Choroid plexus epithelial cell (primary cell): ENCODE measurements at regions not wholly inside any gene's neighbourhood (a gene's known extent, or its start where the extent isn't known, plus 50 kb on each side); places are given as distances from the start of the nearest gene placed in this dataset.

Experiments used
- DNase-seq: peaks from one replicate; pipeline ENCODE4 v3.0.0-alpha.2; 2010; ENCODE audit warnings: low read depth
- H3K4me3 ChIP-seq: 2 replicates; pipeline ENCODE4 v1.5.1; 2011; ENCODE audit warnings: low read depth, mild to moderate bottlenecking, control low read depth, low read length, moderate library complexity
- TF ChIP-seq, protein P1 (sequence below): conservative IDR thresholded peaks from 2 replicates; pipeline ENCODE4 v1.5.1; 2011; ENCODE audit warnings: low read depth, mild to moderate bottlenecking, control low read depth, inconsistent platforms, low read length, moderate library complexity

- TF ChIP-seq, protein P1, sequence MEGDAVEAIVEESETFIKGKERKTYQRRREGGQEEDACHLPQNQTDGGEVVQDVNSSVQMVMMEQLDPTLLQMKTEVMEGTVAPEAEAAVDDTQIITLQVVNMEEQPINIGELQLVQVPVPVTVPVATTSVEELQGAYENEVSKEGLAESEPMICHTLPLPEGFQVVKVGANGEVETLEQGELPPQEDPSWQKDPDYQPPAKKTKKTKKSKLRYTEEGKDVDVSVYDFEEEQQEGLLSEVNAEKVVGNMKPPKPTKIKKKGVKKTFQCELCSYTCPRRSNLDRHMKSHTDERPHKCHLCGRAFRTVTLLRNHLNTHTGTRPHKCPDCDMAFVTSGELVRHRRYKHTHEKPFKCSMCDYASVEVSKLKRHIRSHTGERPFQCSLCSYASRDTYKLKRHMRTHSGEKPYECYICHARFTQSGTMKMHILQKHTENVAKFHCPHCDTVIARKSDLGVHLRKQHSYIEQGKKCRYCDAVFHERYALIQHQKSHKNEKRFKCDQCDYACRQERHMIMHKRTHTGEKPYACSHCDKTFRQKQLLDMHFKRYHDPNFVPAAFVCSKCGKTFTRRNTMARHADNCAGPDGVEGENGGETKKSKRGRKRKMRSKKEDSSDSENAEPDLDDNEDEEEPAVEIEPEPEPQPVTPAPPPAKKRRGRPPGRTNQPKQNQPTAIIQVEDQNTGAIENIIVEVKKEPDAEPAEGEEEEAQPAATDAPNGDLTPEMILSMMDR, result no peak
- DNase-seq, result no peak
- no peak overlapping the region for H3K4me3 ChIP-seq
These were observed 134.7 kb upstream of the CDYL start for GRCh38 chr6:4641461-4641860.

- DNase-seq, result peak; percentile 31
- H3K4me3 ChIP-seq, result no peak overlapping the region
- TF ChIP-seq, protein P1, result no peak
These were observed 136.1 kb upstream of the CDYL start for GRCh38 chr6:4640139-4640538.

DNA sequence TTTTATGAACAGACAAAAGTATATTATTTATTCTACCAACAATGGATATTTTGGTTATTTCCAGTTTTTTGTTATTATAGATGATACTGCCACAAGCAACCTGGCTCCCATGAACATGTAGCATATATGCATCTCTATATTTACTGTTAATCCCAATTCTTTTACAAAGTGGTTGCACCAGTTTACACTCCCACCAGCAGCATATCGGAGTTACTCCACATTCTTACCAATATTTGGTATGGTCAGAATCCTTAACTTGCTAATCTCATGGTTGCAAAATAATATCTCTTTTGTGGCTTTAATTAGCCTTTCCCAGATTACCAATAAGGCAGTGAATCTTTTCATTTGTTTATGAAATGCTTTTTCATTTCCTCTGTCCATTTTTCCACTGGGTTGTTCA lies 137.6 kb upstream of the CDYL start:
- no peak overlapping the region for H3K4me3 ChIP-seq
- DNase-seq, result no peak
- TF ChIP-seq, protein P1, result no peak

GRCh38 chr6:4637691-4638433 lies 138.3 kb upstream of the CDYL start:
- TF ChIP-seq, protein P1, result no peak
- DNase-seq, result peak; percentile 78
- no peak overlapping the region for H3K4me3 ChIP-seq

DNA sequence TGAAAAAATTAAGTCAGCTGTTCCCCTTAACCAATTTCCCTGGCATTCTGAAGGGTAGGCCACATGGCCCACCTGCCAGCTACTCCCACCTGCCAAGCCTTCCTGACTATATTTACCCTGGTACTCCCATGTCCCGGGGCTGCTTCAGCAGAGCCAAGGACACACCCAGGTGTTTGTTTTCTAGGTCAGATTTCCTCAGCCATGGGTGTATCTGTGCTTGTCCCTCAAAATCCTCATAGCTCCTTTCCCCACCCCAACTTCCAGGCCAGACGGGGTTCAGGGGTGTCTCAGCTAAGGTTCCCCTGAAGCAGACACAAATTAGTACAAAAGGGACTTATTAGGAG lies 139.4 kb upstream of the CDYL start:
- no peak overlapping the region for H3K4me3 ChIP-seq
- TF ChIP-seq, protein P1, result no peak
- no peak for DNase-seq

DNA sequence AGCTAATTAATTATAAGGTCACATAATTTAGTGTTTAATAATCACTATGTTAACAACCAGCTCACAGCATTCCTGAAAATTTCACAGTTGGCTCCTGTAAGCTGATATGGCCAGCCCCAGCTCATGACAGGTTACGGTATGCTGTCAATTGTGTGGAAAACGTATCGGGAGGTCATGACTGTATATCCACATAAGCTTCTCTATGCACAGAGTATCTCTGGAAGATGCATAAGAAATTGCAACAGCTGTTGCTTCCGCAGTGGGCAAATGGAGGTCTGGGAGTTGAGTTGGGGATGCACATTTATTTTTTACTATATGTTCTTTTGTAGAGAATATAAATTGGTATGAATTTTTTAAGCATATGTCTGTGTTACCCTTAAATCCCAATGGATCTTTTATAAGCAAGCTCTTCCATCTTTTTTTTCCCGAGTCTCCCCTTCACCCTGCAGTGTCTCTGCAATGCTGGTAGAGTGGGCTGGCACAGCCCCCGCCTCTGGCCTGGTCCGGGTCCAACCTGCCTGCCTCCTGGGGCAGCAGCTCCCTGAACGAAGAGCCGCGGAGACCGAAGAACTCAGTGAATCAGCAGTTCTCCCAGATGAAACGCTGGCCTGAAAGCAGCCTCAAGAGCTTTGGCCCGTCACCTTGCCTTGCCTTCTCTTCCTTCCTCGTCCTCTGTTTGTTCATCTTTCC lies 139.9 kb upstream of the CDYL start:
- no peak for DNase-seq
- H3K4me3 ChIP-seq, result no peak overlapping the region
- TF ChIP-seq, protein P1, result no peak

GRCh38 chr6:4635666-4636065 lies 140.5 kb upstream of the CDYL start:
- H3K4me3 ChIP-seq, result no peak overlapping the region
- TF ChIP-seq, protein P1, result no peak
- DNase-seq, result peak; percentile 42
